ENCODE measurements at regions not wholly inside any gene's neighbourhood (a gene's known extent, or its start where the extent isn't known, plus 50 kb on each side); places are given as distances from the start of the nearest gene placed in this dataset.
A peak's percentile ranks its signal among the peaks of the same experiment; 100 is the strongest.

- no peak for DNase-seq
Observed at GRCh38 chr18:57087644-57088376, 59.1 kb upstream of the BOD1L2 start.

GRCh38 chr18:57088883-57089282 is 58.0 kb upstream of the BOD1L2 start:
- peak; percentile 7 for DNase-seq

DNA sequence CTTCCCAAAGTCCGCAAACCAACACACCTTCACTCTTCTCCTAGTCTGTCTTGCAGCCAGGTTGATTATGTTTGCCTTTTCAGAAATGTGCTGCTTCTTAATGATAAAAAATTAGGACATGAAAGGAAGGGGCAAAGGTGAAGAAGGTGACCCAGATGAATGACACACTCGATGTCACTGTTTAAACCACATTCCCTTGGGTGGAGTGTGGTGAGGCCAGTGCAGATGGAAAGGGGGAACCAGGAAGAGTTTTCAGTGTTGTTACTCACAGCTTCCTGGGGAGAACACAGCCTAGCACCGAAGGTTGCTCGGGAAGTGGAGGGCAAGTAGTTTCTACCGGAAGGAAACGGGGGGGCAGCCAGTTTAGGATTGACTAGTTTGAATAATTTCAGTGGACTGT is 57.2 kb upstream of the BOD1L2 start:
- no peak for DNase-seq

DNA sequence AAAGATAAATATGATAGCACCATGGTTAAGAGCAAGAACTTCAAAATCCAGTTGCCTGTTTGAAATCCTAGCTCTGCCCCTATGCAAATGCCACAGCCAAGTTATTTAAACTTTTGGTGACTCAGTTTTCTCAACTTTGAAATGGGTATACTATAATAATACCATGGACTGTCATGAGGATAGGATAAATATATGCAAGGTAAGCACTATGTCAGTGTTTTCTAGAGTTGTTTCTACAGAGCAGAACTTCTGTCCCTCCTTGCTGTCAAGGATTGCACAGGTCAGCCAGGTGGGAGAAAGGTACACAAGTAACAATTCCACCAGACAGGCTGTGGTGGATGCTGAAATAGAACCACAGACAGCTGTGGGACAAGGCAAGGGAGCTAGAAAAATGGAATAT is 55.7 kb upstream of the BOD1L2 start:
- DNase-seq = no peak

DNA sequence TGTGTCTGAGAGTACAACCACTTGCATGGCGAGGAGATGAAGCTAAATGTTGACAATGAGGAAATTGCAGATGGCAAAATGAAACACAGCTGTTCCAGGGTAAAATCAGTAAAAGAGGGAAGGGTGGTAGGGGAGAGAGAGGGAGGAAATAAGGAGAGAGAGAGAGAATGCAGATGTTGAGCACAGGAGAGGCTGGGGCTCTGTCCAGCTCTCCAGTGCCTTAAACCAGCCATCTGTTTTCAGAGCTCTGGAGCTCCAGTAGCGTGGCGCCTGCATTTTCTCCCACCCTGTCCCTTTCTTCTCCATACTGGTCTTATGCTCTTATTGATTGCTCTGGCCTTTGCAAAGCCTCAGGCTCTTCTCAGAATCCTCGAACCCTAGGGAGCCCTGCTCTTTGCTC is 52.7 kb upstream of the BOD1L2 start:
- no peak for DNase-seq

- DNase-seq = no peak
Observed at GRCh38 chr18:57095884-57096283, 51.0 kb upstream of the BOD1L2 start.
